Psoas muscle (tissue), 7 donors: ENCODE measurements at regions not wholly inside any gene's neighbourhood (a gene's known extent, or its start where the extent isn't known, plus 50 kb on each side); places are given as distances from the start of the nearest gene placed in this dataset.

Experiments used
- ATAC-seq, 4 donors: fragments of 200-7000 bp; cut with Tn5 transposase; one replicate each; pipeline ENCODE4 v1.9.1; 2020; ENCODE audit warnings: moderate library complexity in 3 of 4, mild to moderate bottlenecking in 2 of 4
- DNase-seq, 2 donors: peaks; one replicate each; pipeline ENCODE4 v3.0.0-alpha.2; 2020
- H3K27ac ChIP-seq: fragments of 200-600 bp; one replicate; pipeline ENCODE4 v1.8.0; 2022
- H3K27me3 ChIP-seq, 3 donors: fragments of 200-600 bp in 1 of 3; one replicate each; pipeline versions ENCODE4 v1.6.1 to v1.8.0; 2013 to 2022; ENCODE audit warnings: low read length in 2 of 3, mild to moderate bottlenecking in 2 of 3, moderate library complexity in 1 of 3; ENCODE audit not compliant: insufficient read depth in 3 of 3
- H3K36me3 ChIP-seq, 2 donors: fragments of 200-600 bp in 1 of 2; one replicate each; pipeline versions ENCODE4 v1.6.1 to v1.8.0; 2013 to 2022; ENCODE audit warnings: low read depth in 1 of 2, mild to moderate bottlenecking in 1 of 2, moderate library complexity in 1 of 2; ENCODE audit not compliant: insufficient read depth in 1 of 2
- H3K4me1 ChIP-seq: fragments of 200-600 bp; one replicate; pipeline ENCODE4 v1.8.0; 2022
- H3K4me3 ChIP-seq: fragments of 200-600 bp; one replicate; pipeline ENCODE4 v1.8.0; 2022; ENCODE audit warnings: mild to moderate bottlenecking
- H3K9me3 ChIP-seq: fragments of 200-600 bp; one replicate; pipeline ENCODE4 v1.8.0; 2022
- CTCF ChIP-seq: fragments of 200-600 bp; IDR thresholded peaks from one replicate; pipeline ENCODE4 v1.8.0; 2022; ENCODE audit warnings: antibody characterized with exemption
- WGBS, 3 donors: extraction: QIAGEN DNeasy Blood & Tissue Kit; methylation state at CpG; one replicate each; pipeline versions ENCODE4 v1.1.6 to v1.1.7; 2013; 5-methylcytosine and 5-hydroxymethylcytosine counted together
- intact Hi-C, 2 donors: fragments of 100-400 bp; cut with DNase I; formaldehyde crosslinking; loops; one replicate each; pipeline versions ENCODE4 v1.11.0 to v1.14.2; 2022
- donor health status: healthy with polysubstance abuse.
- donor health status: DM: no; HTN: no; CAD: no; lungs with moderate emphysema.
- donor health status: Bipolar disorder and iron deficiency.
- donor health status: healthy.
- donor health status: DM: yes; HTN: yes; CAD: no.
- donor health status: DM: no; HTN: no; CAD: no.
- donor health status: DM: yes; HTN: yes; CAD: no.

DNA sequence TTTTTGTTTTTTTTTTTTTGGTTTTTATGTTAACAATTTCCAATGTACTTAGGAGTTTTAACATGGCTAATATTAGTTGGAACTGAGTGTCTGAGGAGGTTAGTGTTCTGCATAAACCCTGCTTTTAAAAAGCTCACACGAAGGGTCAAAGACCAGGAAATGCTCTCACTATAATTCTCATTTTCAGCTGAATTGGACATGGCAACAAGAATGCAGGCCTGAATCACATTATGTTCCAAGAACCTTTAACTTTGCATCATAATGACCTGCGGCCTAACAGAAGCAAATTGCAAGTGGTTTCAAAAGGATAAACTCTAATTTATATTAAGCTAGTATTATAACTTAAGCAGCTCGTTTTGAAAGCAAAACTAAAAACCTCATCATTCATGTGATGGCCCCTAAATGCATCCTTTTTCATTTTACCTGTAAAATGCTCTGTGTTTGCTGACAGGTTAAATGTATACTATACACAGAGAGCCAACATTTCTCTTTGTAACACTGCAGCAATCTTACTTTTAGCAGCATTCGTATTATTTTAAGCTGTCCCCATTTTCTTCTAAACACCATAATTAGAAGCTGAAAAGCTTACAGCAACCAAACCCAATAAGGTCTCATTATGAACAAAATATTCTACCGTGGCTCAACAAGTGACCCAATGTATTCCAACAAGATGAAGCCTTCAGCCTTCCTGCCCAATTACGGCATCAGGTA lies 242.8 kb upstream of the SP4 start:
- TF ChIP-seq CTCF, result no peak
- Histone ChIP-seq H3K36me3 (no peaks in the 10 kb centered on the region), H3K4me1 (no peaks in the 10 kb centered on the region), H3K27me3 (no peaks in the 10 kb centered on the region), H3K4me3 (no peak overlapping the region), H3K9me3 (no peaks in the 10 kb centered on the region), H3K27ac (no peak overlapping the region)
- WGBS, 3 donors, result 40 to 43% (median 42%) methylated on average over 6 of the region's 6 CpGs
- no peak for ATAC-seq
- intact Hi-C loops, result no loop called here
- DNase-seq, result no peak

GRCh38 chr7:21185653-21186265 lies 242.1 kb upstream of the SP4 start:
- Histone ChIP-seq H3K4me1 (no peaks in the 10 kb centered on the region), H3K9me3 (no peaks in the 10 kb centered on the region), H3K27ac (no peak overlapping the region), H3K36me3 (no peaks in the 10 kb centered on the region), H3K27me3 (no peaks in the 10 kb centered on the region), H3K4me3 (no peak overlapping the region)
- no peak for ATAC-seq
- DNase-seq, result no peak
- TF ChIP-seq CTCF, result no peak
- intact Hi-C loops, result no loop called here
- 68 to 71% (median 70%) methylated on average over 6 of the region's 6 CpGs for WGBS, 3 donors

DNA sequence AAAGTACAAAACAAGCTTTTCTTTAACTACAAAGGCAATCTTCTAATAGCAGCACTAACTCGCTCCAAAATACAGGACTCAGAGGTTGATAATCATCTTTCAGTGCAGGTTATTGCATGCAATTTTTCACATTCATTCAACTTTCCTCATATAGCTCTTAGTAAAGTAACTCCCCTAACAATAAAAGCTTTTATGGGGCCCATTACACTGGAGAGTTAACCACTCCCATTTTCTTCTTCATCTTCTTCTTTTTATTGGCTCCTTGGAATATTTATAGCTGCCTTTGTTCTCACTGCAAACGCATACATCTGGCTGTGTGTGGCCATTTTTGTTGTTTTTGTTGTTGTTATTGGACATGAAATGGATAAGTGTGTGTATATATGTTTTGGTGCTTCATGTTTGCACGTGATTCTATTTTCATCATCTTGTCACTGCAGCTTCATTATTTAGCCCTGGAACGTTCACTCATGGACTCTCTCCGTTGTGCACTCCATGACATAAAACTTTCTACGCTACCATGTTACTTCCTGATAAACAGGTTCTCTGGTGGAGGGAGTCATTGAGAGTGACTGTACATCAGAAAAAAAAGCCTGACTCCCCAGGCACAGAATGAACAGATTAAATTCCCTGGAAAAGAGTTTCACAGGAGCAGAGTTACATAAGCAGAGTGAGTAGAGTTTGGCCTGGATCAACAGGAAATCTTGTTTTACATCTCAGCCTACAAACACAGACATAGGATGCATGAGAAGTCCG lies 236.4 kb upstream of the SP4 start:
- 41 to 53% (median 44%) methylated on average over 7 of the region's 7 CpGs for WGBS, 3 donors
- Histone ChIP-seq H3K4me1 (no peaks in the 10 kb centered on the region), H3K27ac (no peak overlapping the region), H3K27me3 (no peaks in the 10 kb centered on the region), H3K4me3 (no peak overlapping the region), H3K36me3 (no peaks in the 10 kb centered on the region), H3K9me3 (no peaks in the 10 kb centered on the region)
- intact Hi-C loops, result no loop called here
- TF ChIP-seq CTCF, result no peak
- ATAC-seq (no peak), DNase-seq (no peak)

- Histone ChIP-seq H3K9me3 (no peaks in the 10 kb centered on the region), H3K4me3 (no peak overlapping the region), H3K27me3 (no peaks in the 10 kb centered on the region), H3K4me1 (no peaks in the 10 kb centered on the region), H3K27ac (no peak overlapping the region), H3K36me3 (no peaks in the 10 kb centered on the region)
- no peak for TF ChIP-seq CTCF
- WGBS, 3 donors, result 63 to 69% (median 63%) methylated on average over 2 of the region's 2 CpGs
- DNase-seq, result no peak
- intact Hi-C loops, result no loop called here
- ATAC-seq, result no peak
Measured at GRCh38 chr7:21192657-21193056, 235.2 kb upstream of the SP4 start.
